ENCODE measurements at regions not wholly inside any gene's neighbourhood (a gene's known extent, or its start where the extent isn't known, plus 50 kb on each side); places are given as distances from the start of the nearest gene placed in this dataset.

GRCh38 chr10:107873007-107873406, 708.5 kb upstream of the SORCS1 start:
- H2AFZ ChIP-seq, result no peak overlapping the region
- TF ChIP-seq CTCF (conservative IDR thresholded peaks at IDR 0.05) (no peak), EZH2 (IDR thresholded peaks at IDR 0.05; ENCODE audit: low read depth) (no peak)
- H3K36me3 ChIP-seq (ENCODE audit: low read depth), result no peaks in the 10 kb centered on the region
- H4K20me1 ChIP-seq (ENCODE audit: insufficient read depth), result no peaks in the 10 kb centered on the region
- H3K27ac ChIP-seq, result no peak overlapping the region
- POLR2A ChIA-PET (ENCODE audit: unreplicated experiment), result no interaction called here
- DNase-seq, result no peak
- no peaks in the 10 kb centered on the region for H3K79me2 ChIP-seq (ENCODE audit: low read depth)
- intact Hi-C loops (cut with micrococcal nuclease; ENCODE audit: unreplicated experiment), result no loop called here
- no peaks in the 10 kb centered on the region for H3K9me3 ChIP-seq (ENCODE audit: insufficient read depth, low read depth)
- no peaks in the 10 kb centered on the region for H3K27me3 ChIP-seq (ENCODE audit: insufficient read depth, low read depth)
- no peak overlapping the region for H3K4me2 ChIP-seq
- H3K4me1 ChIP-seq (replicated peaks; ENCODE audit: insufficient read depth), result no peaks in the 10 kb centered on the region
- H3K9me2 ChIP-seq (ENCODE audit: insufficient read depth), result no peaks in the 10 kb centered on the region
- CTCF ChIA-PET, result no interaction called here
- no TSS peak for BruUV-seq (replicated peaks)
- H3F3A ChIP-seq (ENCODE audit: insufficient read depth, low read depth), result no peaks in the 10 kb centered on the region
- H3K4me3 ChIP-seq, result no peak overlapping the region

- Histone ChIP-seq H3K27me3 (ENCODE audit: insufficient read depth, low read depth) (no peaks in the 10 kb centered on the region), H3K4me1 (replicated peaks; ENCODE audit: insufficient read depth) (no peaks in the 10 kb centered on the region), H2AFZ (no peak overlapping the region), H3K4me2 (no peak overlapping the region), H3K79me2 (ENCODE audit: low read depth) (no peaks in the 10 kb centered on the region), H3F3A (ENCODE audit: insufficient read depth, low read depth) (no peaks in the 10 kb centered on the region), H3K27ac (no peak overlapping the region), H3K9me2 (ENCODE audit: insufficient read depth) (no peaks in the 10 kb centered on the region), H3K9me3 (ENCODE audit: insufficient read depth, low read depth) (no peaks in the 10 kb centered on the region), H3K4me3 (no peak overlapping the region), H4K20me1 (ENCODE audit: insufficient read depth) (no peaks in the 10 kb centered on the region), H3K36me3 (ENCODE audit: low read depth) (no peaks in the 10 kb centered on the region)
- no peak for DNase-seq
- intact Hi-C loops (cut with micrococcal nuclease; ENCODE audit: unreplicated experiment), result no loop called here
- BruUV-seq (replicated peaks), result no TSS peak
- CTCF ChIA-PET, result no interaction called here
- TF ChIP-seq CTCF (conservative IDR thresholded peaks at IDR 0.05) (no peak; the same call in 1 of the 2 replicates), EZH2 (IDR thresholded peaks at IDR 0.05; ENCODE audit: low read depth) (no peak)
- POLR2A ChIA-PET (ENCODE audit: unreplicated experiment), result no interaction called here
Measured at GRCh38 chr10:107865691-107866090, 701.2 kb upstream of the SORCS1 start.

- Histone ChIP-seq H3K4me1 (replicated peaks; ENCODE audit: insufficient read depth) (no peaks in the 10 kb centered on the region), H4K20me1 (ENCODE audit: insufficient read depth) (no peaks in the 10 kb centered on the region), H3F3A (ENCODE audit: insufficient read depth, low read depth) (no peaks in the 10 kb centered on the region), H3K27me3 (ENCODE audit: insufficient read depth, low read depth) (no peaks in the 10 kb centered on the region), H3K36me3 (ENCODE audit: low read depth) (no peaks in the 10 kb centered on the region), H3K9me3 (ENCODE audit: insufficient read depth, low read depth) (no peaks in the 10 kb centered on the region), H3K9me2 (ENCODE audit: insufficient read depth) (no peaks in the 10 kb centered on the region), H3K4me2 (no peak overlapping the region), H2AFZ (no peak overlapping the region), H3K27ac (no peak overlapping the region), H3K4me3 (no peak overlapping the region), H3K79me2 (ENCODE audit: low read depth) (no peaks in the 10 kb centered on the region)
- intact Hi-C loops (cut with micrococcal nuclease; ENCODE audit: unreplicated experiment), result no loop called here
- DNase-seq, result no peak
- POLR2A ChIA-PET (ENCODE audit: unreplicated experiment), result no interaction called here
- BruUV-seq (replicated peaks), result no TSS peak
- CTCF ChIA-PET, result no interaction called here
- no peak for TF ChIP-seq EZH2 (IDR thresholded peaks at IDR 0.05; ENCODE audit: low read depth)
- no peak for TF ChIP-seq CTCF (conservative IDR thresholded peaks at IDR 0.05)
Measured at GRCh38 chr10:107859065-107859464, 694.6 kb upstream of the SORCS1 start.

Data from PC-9 (cell line).